GM23248 (cell line): ENCODE measurements at regions not wholly inside any gene's neighbourhood (a gene's known extent, or its start where the extent isn't known, plus 50 kb on each side); places are given as distances from the start of the nearest gene placed in this dataset.

Experiments used
- EZH2 ChIP-seq: fragments of 200-600 bp; sonication (generic); IDR thresholded peaks from 2 replicates; pipeline ENCODE4 v1.6.1; 2018; ENCODE audit warnings: antibody characterized with exemption, mild to moderate bottlenecking; ENCODE audit not compliant: insufficient read depth, poor library complexity, severe bottlenecking
- EZH2phosphoT487 ChIP-seq: fragments of 200-600 bp; sonication (generic); IDR thresholded peaks from 2 replicates; pipeline ENCODE4 v1.6.1; 2018; ENCODE audit warnings: antibody characterized with exemption, moderate library complexity, mild to moderate bottlenecking, low read depth; ENCODE audit not compliant: insufficient read depth

GRCh38 chr12:30845676-30846075 lies 80.9 kb upstream of the TSPAN11 start:
- TF ChIP-seq EZH2phosphoT487: no peak
- TF ChIP-seq EZH2: no peak
